Pancreas (tissue), 10 donors: ENCODE measurements at regions not wholly inside any gene's neighbourhood (a gene's known extent, or its start where the extent isn't known, plus 50 kb on each side); places are given as distances from the start of the nearest gene placed in this dataset.

Experiments used
- ATAC-seq, 4 donors: fragments of 200-7000 bp; cut with Tn5 transposase; one replicate each; pipeline versions ENCODE4 v1.8.0 to v1.9.1; 2020; ENCODE audit warnings: mild to moderate bottlenecking in 4 of 4, moderate library complexity in 4 of 4
- DNase-seq, 6 donors: peaks; one replicate each; pipeline ENCODE4 v3.0.0-alpha.2; 2020
- FAIRE-seq: peaks from 2 replicates; lab custom pipeline; 2012; peaks lifted over from hg19 to GRCh38; lab: Jason Lieb, UNC
- H3K27ac ChIP-seq, 4 donors: fragments of 200-600 bp; sonication (generic); 1 replicate in 3 of 4; 2 replicates in 1 of 4; pipeline versions ENCODE4 v1.5.0 to v1.8.0; 2020
- H3K27me3 ChIP-seq, 4 donors: fragments of 200-600 bp; one replicate each; pipeline ENCODE4 v1.8.0; 2021
- H3K36me3 ChIP-seq, 3 donors: fragments of 200-600 bp; sonication (generic) in 1 of 3; one replicate each; pipeline versions ENCODE4 v1.5.0 to v1.8.0; 2020 to 2021
- H3K4me1 ChIP-seq, 3 donors: fragments of 200-600 bp; one replicate each; pipeline ENCODE4 v1.8.0; 2021
- H3K4me3 ChIP-seq, 4 donors: fragments of 200-600 bp; sonication (generic) in 2 of 4; one replicate each; pipeline versions ENCODE4 v1.5.0 to v1.8.0; 2020 to 2021
- H3K9me3 ChIP-seq, 4 donors: fragments of 200-600 bp; one replicate each; pipeline ENCODE4 v1.8.0; 2021
- CTCF ChIP-seq, 4 donors: fragments of 200-600 bp; sonication (generic) in 3 of 4; IDR thresholded peaks; one replicate each; pipeline versions ENCODE4 v1.5.0 to v1.8.0; 2021; ENCODE audit warnings: antibody characterized with exemption in 4 of 4
- WGBS, 2 donors: extraction: QIAGEN DNeasy Blood & Tissue Kit; methylation state at CpG; one replicate each; pipeline ENCODE4 v1.1.7; 2013; 5-methylcytosine and 5-hydroxymethylcytosine counted together
- intact Hi-C, 3 donors: fragments of 100-400 bp; cut with DNase I; formaldehyde crosslinking; loops; one replicate each; pipeline versions ENCODE4 v1.11.1 to v1.14.2; 2022
- donor health status: healthy with polysubstance abuse.
- donor health status: DM: no; HTN: no; CAD: no; lungs with moderate emphysema.
- donor health status: DM: no; HTN: no; CAD: no.
- donor health status: control.
- donor health status: control.
- donor health status: Bipolar disorder and iron deficiency.
- donor health status: DM: yes; HTN: yes; CAD: no.
- donor health status: DM: no; HTN: no; CAD: no.
- donor health status: DM: no; HTN: no; CAD: no.
- donor health status: DM: yes; HTN: yes; CAD: no.

GRCh38 chr12:27192118-27192802, 51.8 kb upstream of the STK38L start:
- 74 to 79% methylated on average over 5 of the region's 5 CpGs for WGBS, 2 donors
- Histone ChIP-seq H3K9me3 (no peaks in the 10 kb centered on the region), H3K36me3 (no peaks in the 10 kb centered on the region), H3K27me3 (no peaks in the 10 kb centered on the region), H3K4me1 (peaks cover 0 to 11% (median 0%) of the 10 kb centered on the region in 3 donors), H3K4me3 (no peak overlapping the region), H3K27ac (peak overlapping the region in 3 of 4 donors; percentile 4 to 69 (median 53))
- DNase-seq (no peak), FAIRE-seq (no peak), ATAC-seq (peak in 2 of 4 donors; percentile 22 to 41)
- intact Hi-C loops = no loop called here
- TF ChIP-seq CTCF (IDR thresholded peaks at IDR 0.05) = no peak

- DNase-seq (no peak), ATAC-seq (peak; percentile 58 to 62 (median 60)), FAIRE-seq (peak; percentile 87)
- Histone ChIP-seq H3K4me1 (peaks cover 0 to 11% (median 0%) of the 10 kb centered on the region in 3 donors), H3K4me3 (no peak overlapping the region), H3K36me3 (no peaks in the 10 kb centered on the region), H3K27me3 (no peaks in the 10 kb centered on the region), H3K27ac (peak overlapping the region in 3 of 4 donors; percentile 14 to 69 (median 40)), H3K9me3 (no peaks in the 10 kb centered on the region)
- 23 to 46% methylated on average over 2 of the region's 2 CpGs for WGBS, 2 donors
- TF ChIP-seq CTCF (IDR thresholded peaks at IDR 0.05) = no peak
- intact Hi-C loops = no loop called here
These were observed 51.0 kb upstream of the STK38L start for GRCh38 chr12:27193106-27193505.

GRCh38 chr12:27193854-27194544, 50.1 kb upstream of the STK38L start:
- DNase-seq = no peak

More at GRCh38 chr12:27193854-27194544, 50.1 kb upstream of the STK38L start:
- Histone ChIP-seq H3K36me3 (no peaks in the 10 kb centered on the region), H3K4me3 (no peak overlapping the region), H3K27ac (peak overlapping the region in 3 of 4 donors; percentile 6 to 69 (median 14)), H3K4me1 (peaks cover 0 to 11% (median 0%) of the 10 kb centered on the region in 3 donors), H3K9me3 (no peaks in the 10 kb centered on the region), H3K27me3 (no peaks in the 10 kb centered on the region)
- peak; percentile 91 for FAIRE-seq
- 75 to 80% methylated on average over 2 of the region's 2 CpGs for WGBS, 2 donors
- ATAC-seq = peak in 3 of 4 donors; percentile 65 to 77 (median 72)
- intact Hi-C loops = no loop called here
- TF ChIP-seq CTCF (IDR thresholded peaks at IDR 0.05) = no peak
